ENCODE measurements at regions not wholly inside any gene's neighbourhood (a gene's known extent, or its start where the extent isn't known, plus 50 kb on each side); places are given as distances from the start of the nearest gene placed in this dataset.

DNA sequence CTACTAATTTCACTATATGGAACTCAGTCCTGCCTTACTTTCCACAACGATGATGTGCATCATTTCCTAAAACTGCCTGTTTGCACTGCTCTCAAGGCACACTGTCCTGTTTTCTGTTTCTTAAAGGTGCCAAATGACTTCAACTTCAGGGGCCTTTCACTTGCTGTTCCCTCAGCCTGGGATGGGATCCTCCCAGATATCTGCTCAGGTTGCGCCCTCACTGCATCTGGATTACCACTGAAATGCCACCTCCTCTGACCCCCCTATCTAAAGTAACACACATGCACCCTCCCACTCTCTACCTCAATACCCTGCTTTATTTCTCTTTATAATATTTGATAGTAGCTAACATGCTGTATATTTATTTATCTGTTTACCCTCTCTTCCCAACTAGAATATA lies 123.8 kb upstream of the CMC1 start:
- Histone ChIP-seq H3K4me2 (ENCODE audit: low read depth, low read length) (no peak overlapping the region), H3K9me3 (ENCODE audit: low read length) (no peaks in the 10 kb centered on the region), H2AFZ (ENCODE audit: low read length) (no peak overlapping the region), H3K4me3 (replicated peaks in 1 of 3; ENCODE audit: insufficient read depth in 1 of 3, low read depth in 2 of 3, low read length in 3 of 3) (no peak overlapping the region), H3K4me1 (ENCODE audit: insufficient read depth, low read length) (peaks cover 31% of the 10 kb centered on the region), H3K36me3 (replicated peaks in 1 of 2; ENCODE audit: control insufficient read depth in 1 of 2, insufficient read depth in 2 of 2, low read length in 2 of 2) (no peaks in the 10 kb centered on the region), H4K20me1 (ENCODE audit: insufficient read depth, low read length) (no peaks in the 10 kb centered on the region), H3K27me3 (ENCODE audit: control insufficient read depth in 1 of 2, insufficient read depth in 2 of 2, low read length in 2 of 2) (no peaks in the 10 kb centered on the region), H3K79me2 (ENCODE audit: insufficient read depth, low read length) (no peaks in the 10 kb centered on the region), H3K9ac (ENCODE audit: insufficient read depth, low read depth, low read length) (no peak overlapping the region), H3K27ac (ENCODE audit: extremely low read length, insufficient read depth, low read length) (no peak overlapping the region)
- ChIA-PET CTCF (ENCODE audit: low intra/inter-chr PET ratio, low total read pairs) (no interaction called here), POLR2A (no interaction called here)
- FAIRE-seq, result no peak
- no peak for DNase-seq (ENCODE audit: low spot score)
- in situ Hi-C loops (cut with HindIII; ENCODE audit: extremely low pct_ligation_motif_present, low pct_unique_long_range_greater_than_20kb) (no loop called here), intact Hi-C loops (cut with micrococcal nuclease; ENCODE audit: unreplicated experiment) (loop anchor here (10.0 kb wide), 1 partner anchor 227 kb away; the partner anchor contains the start of genes AZI2 and ZCWPW2)
- no TSS peak for BruUV-seq (replicated peaks)
- 96% methylated on average over 2 of the region's 2 CpGs for WGBS (ENCODE audit: low lambda C conversion rate)
- TF ChIP-seq PHF5A (CRISPR knock-in tag; IDR thresholded peaks at IDR 0.05; ENCODE audit: low read depth, unreplicated experiment) (no peak), TRIM24 (CRISPR knock-in tag; IDR thresholded peaks at IDR 0.05) (no peak), NR2C2 (CRISPR knock-in tag; IDR thresholded peaks at IDR 0.05; ENCODE audit: borderline replicate concordance) (no peak), CBX1 (IDR thresholded peaks at IDR 0.05; ENCODE audit: low read depth) (no peak), SNAPC2 (CRISPR knock-in tag; IDR thresholded peaks at IDR 0.05) (no peak), KDM5A (IDR thresholded peaks at IDR 0.05; ENCODE audit: borderline replicate concordance, low read length) (no peak), ZNF549 (CRISPR knock-in tag; IDR thresholded peaks at IDR 0.05) (no peak), ZFP62 (CRISPR knock-in tag; IDR thresholded peaks at IDR 0.05) (no peak), GLI4 (CRISPR knock-in tag; IDR thresholded peaks at IDR 0.05; ENCODE audit: borderline replicate concordance) (no peak), ZSCAN31 (CRISPR knock-in tag; IDR thresholded peaks at IDR 0.05; ENCODE audit: low read depth) (no peak), ZNF20 (CRISPR knock-in tag; IDR thresholded peaks at IDR 0.05) (no peak)
- TF ChIP-seq, protein P1, sequence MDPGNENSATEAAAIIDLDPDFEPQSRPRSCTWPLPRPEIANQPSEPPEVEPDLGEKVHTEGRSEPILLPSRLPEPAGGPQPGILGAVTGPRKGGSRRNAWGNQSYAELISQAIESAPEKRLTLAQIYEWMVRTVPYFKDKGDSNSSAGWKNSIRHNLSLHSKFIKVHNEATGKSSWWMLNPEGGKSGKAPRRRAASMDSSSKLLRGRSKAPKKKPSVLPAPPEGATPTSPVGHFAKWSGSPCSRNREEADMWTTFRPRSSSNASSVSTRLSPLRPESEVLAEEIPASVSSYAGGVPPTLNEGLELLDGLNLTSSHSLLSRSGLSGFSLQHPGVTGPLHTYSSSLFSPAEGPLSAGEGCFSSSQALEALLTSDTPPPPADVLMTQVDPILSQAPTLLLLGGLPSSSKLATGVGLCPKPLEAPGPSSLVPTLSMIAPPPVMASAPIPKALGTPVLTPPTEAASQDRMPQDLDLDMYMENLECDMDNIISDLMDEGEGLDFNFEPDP (CRISPR knock-in tag; conservative IDR thresholded peaks at IDR 0.05), result no peak
- TF ChIP-seq, protein P2, sequence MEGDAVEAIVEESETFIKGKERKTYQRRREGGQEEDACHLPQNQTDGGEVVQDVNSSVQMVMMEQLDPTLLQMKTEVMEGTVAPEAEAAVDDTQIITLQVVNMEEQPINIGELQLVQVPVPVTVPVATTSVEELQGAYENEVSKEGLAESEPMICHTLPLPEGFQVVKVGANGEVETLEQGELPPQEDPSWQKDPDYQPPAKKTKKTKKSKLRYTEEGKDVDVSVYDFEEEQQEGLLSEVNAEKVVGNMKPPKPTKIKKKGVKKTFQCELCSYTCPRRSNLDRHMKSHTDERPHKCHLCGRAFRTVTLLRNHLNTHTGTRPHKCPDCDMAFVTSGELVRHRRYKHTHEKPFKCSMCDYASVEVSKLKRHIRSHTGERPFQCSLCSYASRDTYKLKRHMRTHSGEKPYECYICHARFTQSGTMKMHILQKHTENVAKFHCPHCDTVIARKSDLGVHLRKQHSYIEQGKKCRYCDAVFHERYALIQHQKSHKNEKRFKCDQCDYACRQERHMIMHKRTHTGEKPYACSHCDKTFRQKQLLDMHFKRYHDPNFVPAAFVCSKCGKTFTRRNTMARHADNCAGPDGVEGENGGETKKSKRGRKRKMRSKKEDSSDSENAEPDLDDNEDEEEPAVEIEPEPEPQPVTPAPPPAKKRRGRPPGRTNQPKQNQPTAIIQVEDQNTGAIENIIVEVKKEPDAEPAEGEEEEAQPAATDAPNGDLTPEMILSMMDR (CRISPR knock-in tag; IDR thresholded peaks at IDR 0.05), result no peak
- TF ChIP-seq, protein P3, sequence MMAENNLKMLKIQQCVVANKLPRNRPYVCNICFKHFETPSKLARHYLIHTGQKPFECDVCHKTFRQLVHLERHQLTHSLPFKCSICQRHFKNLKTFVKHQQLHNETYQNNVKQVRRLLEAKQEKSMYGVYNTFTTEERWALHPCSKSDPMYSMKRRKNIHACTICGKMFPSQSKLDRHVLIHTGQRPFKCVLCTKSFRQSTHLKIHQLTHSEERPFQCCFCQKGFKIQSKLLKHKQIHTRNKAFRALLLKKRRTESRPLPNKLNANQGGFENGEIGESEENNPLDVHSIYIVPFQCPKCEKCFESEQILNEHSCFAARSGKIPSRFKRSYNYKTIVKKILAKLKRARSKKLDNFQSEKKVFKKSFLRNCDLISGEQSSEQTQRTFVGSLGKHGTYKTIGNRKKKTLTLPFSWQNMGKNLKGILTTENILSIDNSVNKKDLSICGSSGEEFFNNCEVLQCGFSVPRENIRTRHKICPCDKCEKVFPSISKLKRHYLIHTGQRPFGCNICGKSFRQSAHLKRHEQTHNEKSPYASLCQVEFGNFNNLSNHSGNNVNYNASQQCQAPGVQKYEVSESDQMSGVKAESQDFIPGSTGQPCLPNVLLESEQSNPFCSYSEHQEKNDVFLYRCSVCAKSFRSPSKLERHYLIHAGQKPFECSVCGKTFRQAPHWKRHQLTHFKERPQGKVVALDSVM (CRISPR knock-in tag; IDR thresholded peaks at IDR 0.05), result no peak
- TF ChIP-seq, protein P4, sequence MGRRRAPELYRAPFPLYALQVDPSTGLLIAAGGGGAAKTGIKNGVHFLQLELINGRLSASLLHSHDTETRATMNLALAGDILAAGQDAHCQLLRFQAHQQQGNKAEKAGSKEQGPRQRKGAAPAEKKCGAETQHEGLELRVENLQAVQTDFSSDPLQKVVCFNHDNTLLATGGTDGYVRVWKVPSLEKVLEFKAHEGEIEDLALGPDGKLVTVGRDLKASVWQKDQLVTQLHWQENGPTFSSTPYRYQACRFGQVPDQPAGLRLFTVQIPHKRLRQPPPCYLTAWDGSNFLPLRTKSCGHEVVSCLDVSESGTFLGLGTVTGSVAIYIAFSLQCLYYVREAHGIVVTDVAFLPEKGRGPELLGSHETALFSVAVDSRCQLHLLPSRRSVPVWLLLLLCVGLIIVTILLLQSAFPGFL (CRISPR knock-in tag; IDR thresholded peaks at IDR 0.05), result no peak
- TF ChIP-seq, protein P5, sequence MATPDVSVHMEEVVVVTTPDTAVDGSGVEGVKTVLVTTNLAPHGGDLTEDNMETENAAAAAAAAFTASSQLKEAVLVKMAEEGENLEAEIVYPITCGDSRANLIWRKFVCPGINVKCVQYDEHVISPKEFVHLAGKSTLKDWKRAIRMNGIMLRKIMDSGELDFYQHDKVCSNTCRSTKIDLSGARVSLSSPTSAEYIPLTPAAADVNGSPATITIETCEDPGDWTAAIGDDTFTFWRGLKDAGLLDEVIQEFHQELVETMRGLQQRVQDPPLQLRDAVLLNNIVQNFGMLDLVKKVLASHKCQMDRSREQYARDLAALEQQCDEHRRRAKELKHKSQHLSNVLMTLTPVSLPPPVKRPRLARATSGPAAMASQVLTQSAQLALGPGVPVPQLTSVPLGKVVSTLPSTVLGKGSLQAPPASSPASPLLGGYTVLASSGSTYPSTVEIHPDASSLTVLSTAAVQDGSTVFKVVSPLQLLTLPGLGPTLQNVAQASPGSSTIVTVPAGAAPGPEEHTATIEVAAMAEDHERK (CRISPR knock-in tag; IDR thresholded peaks at IDR 0.05; ENCODE audit: low read depth), result no peak
- ATAC-seq, result no peak

Data from HepG2 (cell line).